ENCODE measurements at regions not wholly inside any gene's neighbourhood (a gene's known extent, or its start where the extent isn't known, plus 50 kb on each side); places are given as distances from the start of the nearest gene placed in this dataset.

DNA sequence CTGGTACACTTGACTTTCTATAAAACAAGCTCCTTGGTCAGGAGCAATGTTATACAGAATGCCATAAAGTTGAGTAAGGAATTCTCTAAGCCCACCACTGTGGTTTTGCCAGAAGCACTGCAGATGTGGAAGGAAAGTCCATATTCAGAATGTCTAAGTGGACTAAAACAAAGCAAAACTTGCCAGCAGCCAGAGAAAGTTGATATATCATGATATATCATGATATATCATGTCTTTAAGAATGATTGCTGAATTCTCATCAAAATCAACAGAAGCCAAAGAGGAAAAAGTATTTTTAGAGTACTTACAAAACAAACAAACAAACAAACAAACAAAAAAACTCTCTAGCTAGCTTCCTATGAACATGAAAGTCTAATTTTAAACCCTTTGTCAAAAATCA lies 424.8 kb upstream of the OR4E1 start:
- TF ChIP-seq EZH2phosphoT487 (IDR thresholded peaks at IDR 0.05; ENCODE audit: borderline replicate concordance, low read length) (no peak), EZH2 (IDR thresholded peaks at IDR 0.05; ENCODE audit: low read length, unreplicated experiment) (no peak)
